ENCODE measurements at regions not wholly inside any gene's neighbourhood (a gene's known extent, or its start where the extent isn't known, plus 50 kb on each side); places are given as distances from the start of the nearest gene placed in this dataset.

GRCh38 chr2:121076885-121077549 is 208.0 kb downstream of the TFCP2L1 start:
- DNase-seq (ENCODE audit: low read depth), result peak; percentile 75

- DNase-seq (ENCODE audit: low read depth), result no peak
Measured at GRCh38 chr2:121078899-121079298, 206.1 kb downstream of the TFCP2L1 start.

- peak; percentile 33 for DNase-seq (ENCODE audit: low read depth)
Measured at GRCh38 chr2:121080013-121080772, 204.8 kb downstream of the TFCP2L1 start.

- DNase-seq (ENCODE audit: low read depth), result no peak
Measured at GRCh38 chr2:121081701-121082100, 203.3 kb downstream of the TFCP2L1 start.

DNA sequence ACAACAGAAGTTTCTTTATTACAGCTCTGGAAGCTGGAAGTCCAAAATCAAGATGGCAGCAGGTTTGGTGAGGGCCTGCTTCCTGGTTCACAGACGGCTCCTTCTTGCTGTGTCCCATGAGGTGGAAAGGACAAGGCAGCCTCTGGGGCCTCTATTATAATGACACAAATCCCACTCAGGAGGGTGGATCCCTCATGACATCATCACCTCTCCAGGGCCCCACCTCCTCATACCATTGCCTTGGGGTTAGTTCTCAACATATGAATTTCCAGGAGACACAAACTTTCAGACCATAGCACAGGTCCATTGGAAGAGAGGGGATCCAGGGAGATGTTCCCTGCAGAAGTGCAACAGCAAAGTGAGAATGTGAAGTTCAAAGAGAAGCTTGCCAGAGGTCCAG is 202.8 kb downstream of the TFCP2L1 start:
- DNase-seq (ENCODE audit: low read depth), result no peak

GRCh38 chr2:121084130-121084680 is 200.8 kb downstream of the TFCP2L1 start:
- no peak for DNase-seq (ENCODE audit: low read depth)

GRCh38 chr2:121085801-121086200 is 199.2 kb downstream of the TFCP2L1 start:
- no peak for DNase-seq (ENCODE audit: low read depth)

- no peak for DNase-seq (ENCODE audit: low read depth)
Measured at GRCh38 chr2:121086450-121086849, 198.6 kb downstream of the TFCP2L1 start.

DNA sequence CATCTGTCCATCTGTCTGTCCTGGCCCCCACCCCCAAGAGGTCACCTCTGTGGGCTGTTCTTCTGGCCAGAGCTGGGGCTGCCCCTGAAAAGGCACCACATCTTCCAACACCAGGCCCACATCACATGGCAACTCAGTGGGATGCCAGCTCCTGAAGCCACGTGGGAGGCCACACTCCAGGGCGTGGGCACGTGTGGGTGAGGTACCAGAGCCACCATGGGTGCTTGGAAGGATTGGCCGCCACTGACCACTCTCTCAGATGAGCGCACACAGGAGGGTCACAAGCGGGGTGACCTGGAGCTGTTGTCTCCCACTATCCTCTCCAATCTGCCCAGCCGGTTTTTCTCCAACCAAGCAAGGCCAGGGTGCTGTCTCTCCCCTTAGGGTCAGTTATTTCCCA is 197.9 kb downstream of the TFCP2L1 start:
- DNase-seq (ENCODE audit: low read depth), result no peak

- no peak for DNase-seq (ENCODE audit: low read depth)
Measured at GRCh38 chr2:121088251-121089165, 196.5 kb downstream of the TFCP2L1 start.

GRCh38 chr2:121089166-121089510 is 195.9 kb downstream of the TFCP2L1 start:
- no peak for DNase-seq (ENCODE audit: low read depth)

GRCh38 chr2:121090088-121090715 is 194.8 kb downstream of the TFCP2L1 start:
- no peak for DNase-seq (ENCODE audit: low read depth)

DNA sequence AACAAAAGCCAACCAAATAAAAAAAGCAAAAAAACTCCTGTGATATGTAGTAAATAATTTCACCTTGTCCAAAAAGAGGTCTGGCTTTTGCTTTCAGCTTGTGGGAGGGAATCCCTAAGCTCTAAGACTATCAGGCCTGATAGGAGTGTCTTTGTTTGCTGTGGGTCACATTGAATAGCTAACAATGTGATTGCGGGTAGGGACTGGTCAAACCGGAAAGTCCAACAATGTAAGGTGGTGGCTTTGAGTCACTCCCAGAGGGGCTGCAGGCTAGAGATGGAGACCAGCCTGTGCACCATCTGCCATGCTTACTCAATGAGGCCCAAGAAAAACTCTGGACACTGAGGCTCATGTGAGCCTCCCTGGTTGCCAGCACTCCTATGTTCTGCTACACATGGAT is 192.9 kb downstream of the TFCP2L1 start:
- no peak for DNase-seq (ENCODE audit: low read depth)

DNA sequence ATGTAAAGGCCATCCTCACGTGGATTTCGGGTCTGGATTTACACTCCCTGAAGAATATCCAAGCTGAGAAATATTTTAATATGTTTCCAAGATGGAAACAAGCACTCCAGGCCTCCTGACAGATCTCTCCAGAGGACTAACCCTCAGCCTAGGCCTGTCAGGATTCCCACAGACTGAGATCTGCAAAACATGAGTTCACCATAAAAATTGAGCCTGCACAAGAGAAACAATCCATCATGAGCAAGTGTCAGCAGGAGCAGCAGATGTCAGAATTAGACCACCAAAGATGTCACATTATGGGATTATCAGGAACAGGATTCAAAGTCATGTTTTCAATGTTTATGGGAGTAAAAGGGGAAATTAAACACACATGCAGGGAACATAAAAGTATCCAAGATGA is 191.3 kb downstream of the TFCP2L1 start:
- DNase-seq (ENCODE audit: low read depth), result no peak

GRCh38 chr2:121094101-121094500 is 190.9 kb downstream of the TFCP2L1 start:
- DNase-seq (ENCODE audit: low read depth), result no peak

GRCh38 chr2:121094845-121095244 is 190.2 kb downstream of the TFCP2L1 start:
- DNase-seq (ENCODE audit: low read depth), result no peak

- DNase-seq (ENCODE audit: low read depth), result no peak
Measured at GRCh38 chr2:121095257-121096080, 189.5 kb downstream of the TFCP2L1 start.

- DNase-seq (ENCODE audit: low read depth), result no peak
Measured at GRCh38 chr2:121096611-121097010, 188.4 kb downstream of the TFCP2L1 start.

GRCh38 chr2:121098556-121098955 is 186.4 kb downstream of the TFCP2L1 start:
- no peak for DNase-seq (ENCODE audit: low read depth)

DNA sequence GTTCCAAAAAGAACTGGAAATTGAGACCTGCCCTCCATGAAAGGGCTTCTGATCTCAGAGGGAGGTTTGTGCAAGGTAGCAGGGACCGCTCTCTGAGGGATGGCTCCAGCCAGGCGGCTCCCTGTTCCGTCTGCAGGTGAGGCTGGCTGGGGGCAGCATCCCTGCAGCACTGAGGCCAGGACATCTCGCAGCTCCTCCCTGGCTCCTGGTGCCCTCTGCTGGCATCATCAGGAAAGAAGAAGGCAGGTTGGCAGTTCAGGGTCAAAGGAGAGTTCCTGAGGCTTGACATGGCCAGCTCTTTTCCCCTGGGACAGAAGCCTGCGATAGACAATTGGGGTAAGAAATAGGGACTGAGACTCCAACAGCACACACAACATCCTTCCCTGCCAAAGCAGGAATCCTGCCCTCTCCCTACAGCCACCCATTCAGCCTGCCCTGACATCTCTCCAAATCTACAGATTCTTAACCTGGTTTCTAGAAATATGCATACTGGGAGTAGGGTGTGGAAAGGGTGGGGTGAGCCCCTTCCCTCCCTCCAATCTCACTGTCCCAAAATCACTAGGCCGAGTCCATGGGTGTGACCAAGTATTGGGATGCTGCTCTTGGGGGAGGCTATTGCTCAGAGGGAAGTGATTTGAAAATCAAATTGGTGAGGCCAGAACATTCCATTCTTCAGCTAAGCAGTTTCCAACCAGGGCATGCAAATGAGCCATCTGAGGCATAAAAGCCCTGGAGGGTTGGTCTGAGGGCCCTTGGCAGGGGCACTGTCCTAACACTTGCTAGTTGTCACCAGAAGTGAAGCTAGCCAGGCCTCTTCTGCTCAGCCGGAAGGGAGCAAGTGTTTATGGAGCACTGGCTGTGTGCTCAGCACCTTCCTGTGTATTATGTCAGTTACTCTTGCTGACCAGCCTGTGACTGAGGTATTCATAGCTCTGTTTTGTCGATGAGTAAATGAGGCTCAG is 185.4 kb downstream of the TFCP2L1 start:
- no peak for DNase-seq (ENCODE audit: low read depth)
